SK-N-SH (cell line): ENCODE measurements at regions not wholly inside any gene's neighbourhood (a gene's known extent, or its start where the extent isn't known, plus 50 kb on each side); places are given as distances from the start of the nearest gene placed in this dataset.

Experiments used
- CTCF ChIA-PET: fragments of 300-600, 350-600 bp; formaldehyde crosslinking; extraction: SDS; loops from one replicate; lab custom pipeline; 2021; lab: Yijun Ruan, JAX
- POLR2A ChIA-PET: fragments of 350-600 bp; sonication (Branson Sonifier 250); formaldehyde crosslinking; extraction: SDS; loops from one replicate; lab custom pipeline; 2020; ENCODE audit warnings: antibody characterized with exemption, inconsistent platforms; lab: Yijun Ruan, JAX
- DNase-seq: peaks from one replicate; pipeline ENCODE4 v3.0.0; 2012
- H2AFZ ChIP-seq: fragments of 200-600 bp; sonication (generic); 2 replicates; pipeline ENCODE4 v1.8.1; 2016; ENCODE audit warnings: antibody characterized with exemption, mild to moderate bottlenecking, low read depth
- H3F3A ChIP-seq: fragments of 200-600 bp; sonication (generic); replicated peaks from 2 replicates; pipeline ENCODE3; 2016; ENCODE audit warnings: antibody characterized with exemption, mild to moderate bottlenecking; ENCODE audit not compliant: insufficient read depth
- H3K27ac ChIP-seq, 2 experiments: fragments of 200-500 bp in 1 of 2; fragments of 200-600 bp in 1 of 2; sonication (Bioruptor generic) in 1 of 2; sonication (generic), shearing (Covaris generic) in 1 of 2; 2 replicates each; pipeline versions ENCODE4 v1.5.1 to v1.6.1; 2014 to 2016; ENCODE audit warnings: low read depth in 2 of 2, inconsistent platforms in 1 of 2, low read length in 1 of 2, mild to moderate bottlenecking in 1 of 2, mixed read lengths in 1 of 2
- H3K27me3 ChIP-seq: fragments of 200-600 bp; sonication (generic), shearing (Covaris generic); 2 replicates; pipeline ENCODE4 v1.6.1; 2016; ENCODE audit warnings: mixed run types; ENCODE audit not compliant: insufficient read depth
- H3K36me3 ChIP-seq, 2 experiments: fragments of 200-500 bp in 1 of 2; fragments of 200-600 bp in 1 of 2; sonication (Bioruptor generic) in 1 of 2; sonication (generic) in 1 of 2; replicated peaks in 1 of 2; 2 replicates each; pipeline versions ENCODE3 to v1.5.1; 2014 to 2016; ENCODE audit warnings: low read length in 1 of 2, mild to moderate bottlenecking in 1 of 2; ENCODE audit not compliant: insufficient read depth in 2 of 2, control insufficient read depth in 1 of 2
- H3K4me1 ChIP-seq, 2 experiments: fragments of 200-500 bp in 1 of 2; fragments of 200-600 bp in 1 of 2; sonication (Bioruptor generic) in 1 of 2; sonication (generic), shearing (Covaris generic) in 1 of 2; 2 replicates each; pipeline versions ENCODE4 v1.5.1 to v1.6.1; 2014 to 2016; ENCODE audit warnings: low read depth in 1 of 2, low read length in 1 of 2, mixed run types in 1 of 2; ENCODE audit not compliant: insufficient read depth in 2 of 2, control insufficient read depth in 1 of 2
- H3K4me2 ChIP-seq: fragments of 200-600 bp; sonication (generic), shearing (Covaris generic); 2 replicates; pipeline ENCODE4 v1.6.1; 2017; ENCODE audit warnings: mixed run types
- H3K4me3 ChIP-seq, 2 experiments: fragments of 200-500 bp in 1 of 2; fragments of 200-600 bp in 1 of 2; sonication (Bioruptor generic) in 1 of 2; sonication (generic), shearing (Covaris generic) in 1 of 2; 2 replicates each; pipeline versions ENCODE4 v1.5.1 to v1.8.1; 2014 to 2016; ENCODE audit warnings: low read depth in 2 of 2, inconsistent platforms in 1 of 2, low read length in 1 of 2, mild to moderate bottlenecking in 1 of 2, mixed read lengths in 1 of 2, moderate library complexity in 1 of 2
- H3K79me2 ChIP-seq: fragments of 200-600 bp; sonication (generic); 2 replicates; pipeline ENCODE4 v1.8.1; 2017; ENCODE audit warnings: mild to moderate bottlenecking; ENCODE audit not compliant: insufficient read depth
- H3K9ac ChIP-seq: fragments of 200-600 bp; sonication (generic); 2 replicates; pipeline ENCODE4 v1.6.1; 2017; ENCODE audit warnings: mixed run types
- H3K9me2 ChIP-seq: fragments of 200-600 bp; sonication (generic); 2 replicates; pipeline ENCODE4 v1.6.1; 2017; ENCODE audit warnings: mixed run types
- H3K9me3 ChIP-seq: fragments of 200-600 bp; sonication (generic); 2 replicates; pipeline ENCODE4 v1.6.1; 2017; ENCODE audit warnings: mixed run types, mild to moderate bottlenecking, moderate library complexity
- H4K20me1 ChIP-seq: fragments of 200-600 bp; sonication (generic); 2 replicates; pipeline ENCODE4 v1.6.1; 2017; ENCODE audit warnings: mild to moderate bottlenecking, mixed run types; ENCODE audit not compliant: insufficient read depth
- ELF1 ChIP-seq: IDR thresholded peaks from 2 replicates; pipeline ENCODE4 v1.4.0; 2012
- EP300 ChIP-seq, 2 experiments: IDR thresholded peaks; 2 replicates each; pipeline versions ENCODE4 v1.4.0 to v1.6.1; 2012; ENCODE audit warnings: borderline replicate concordance in 1 of 2, low read depth in 1 of 2, low read length in 1 of 2
- EZH2phosphoT487 ChIP-seq: fragments of 200-600 bp; sonication (generic); IDR thresholded peaks from 2 replicates; pipeline ENCODE4 v1.6.1; 2017; ENCODE audit warnings: low read depth, mixed run types, mild to moderate bottlenecking, antibody characterized with exemption, moderate library complexity, borderline replicate concordance
- FOXM1 ChIP-seq: IDR thresholded peaks from 2 replicates; pipeline ENCODE4 v1.4.0; 2012; ENCODE audit warnings: low read depth, mild to moderate bottlenecking
- GABPA ChIP-seq: IDR thresholded peaks from 2 replicates; pipeline ENCODE4 v1.4.0; 2012; ENCODE audit warnings: low read depth, mild to moderate bottlenecking
- GATA2 ChIP-seq: sonication (generic); formaldehyde crosslinking; IDR thresholded peaks from 2 replicates; pipeline ENCODE4 v1.5.0; 2020; ENCODE audit warnings: mild to moderate bottlenecking, missing genetic modification reagents
- JUND ChIP-seq: IDR thresholded peaks from 2 replicates; pipeline ENCODE4 v1.4.0; 2012
- NRF1 ChIP-seq: IDR thresholded peaks from 2 replicates; pipeline ENCODE4 v1.6.1; 2012; ENCODE audit warnings: low read depth, mild to moderate bottlenecking, low read length
- PBX3 ChIP-seq: IDR thresholded peaks from 2 replicates; pipeline ENCODE4; 2012
- POLR2AphosphoS5 ChIP-seq: IDR thresholded peaks from 2 replicates; pipeline ENCODE4 v1.6.1; 2012; ENCODE audit warnings: low read depth, low read length
- RAD21 ChIP-seq: IDR thresholded peaks from 2 replicates; pipeline ENCODE4 v1.6.1; 2012; ENCODE audit warnings: mild to moderate bottlenecking, low read length
- RCOR1 ChIP-seq: fragments of 150-350 bp; IDR thresholded peaks from 2 replicates; pipeline ENCODE4 v1.6.1; 2017; ENCODE audit warnings: antibody characterized with exemption, low read length
- RFX5 ChIP-seq: IDR thresholded peaks from 2 replicates; pipeline ENCODE4 v1.6.1; 2012; ENCODE audit warnings: mild to moderate bottlenecking, improper control_type of control experiment, low read length
- RXRA ChIP-seq: IDR thresholded peaks from 2 replicates; pipeline ENCODE4 v1.4.0; 2012; ENCODE audit warnings: low read depth, mild to moderate bottlenecking, borderline replicate concordance
- SIN3A ChIP-seq: IDR thresholded peaks from 2 replicates; pipeline ENCODE4 v1.6.1; 2012; ENCODE audit warnings: low read depth, mild to moderate bottlenecking, low read length, moderate library complexity, borderline replicate concordance
- SMC3 ChIP-seq: IDR thresholded peaks from 2 replicates; pipeline ENCODE4 v1.6.1; 2012; ENCODE audit warnings: low read depth, low read length, improper control_type of control experiment
- TAF1 ChIP-seq: IDR thresholded peaks from 2 replicates; pipeline ENCODE4 v1.6.1; 2012; ENCODE audit warnings: low read depth, mild to moderate bottlenecking, low read length, moderate library complexity, borderline replicate concordance
- TCF12 ChIP-seq: IDR thresholded peaks from 2 replicates; pipeline ENCODE4 v1.4.0; 2012
- USF1 ChIP-seq: IDR thresholded peaks from 2 replicates; pipeline ENCODE4 v1.4.0; 2012; ENCODE audit warnings: low read depth, borderline replicate concordance
- USF2 ChIP-seq: fragments of 150-350 bp; IDR thresholded peaks from 2 replicates; pipeline ENCODE4 v1.6.1; 2017; ENCODE audit warnings: antibody characterized with exemption, low read length, low read depth, borderline replicate concordance
- WGBS: methylation state at CpG from one replicate; pipeline ENCODE4 v1.1.6; 2017; ENCODE audit warnings: low lambda C conversion rate; 5-methylcytosine and 5-hydroxymethylcytosine counted together
- TF ChIP-seq, protein P1 (sequence below): IDR thresholded peaks from 2 replicates; pipeline ENCODE4 v1.4.0; 2012; ENCODE audit warnings: low read depth, borderline replicate concordance

- 51% methylated on average over 3 of the region's 3 CpGs for WGBS
- TF ChIP-seq TAF1 (no peak), ELF1 (no peak), EP300 (IDR thresholded peaks at IDR 0.05; ENCODE audit: borderline replicate concordance in 1 of 2, low read depth in 1 of 2, low read length in 1 of 2) (no peak), PBX3 (no peak), JUND (no peak), GABPA (no peak), SIN3A (no peak), RAD21 (no peak), NRF1 (no peak), RXRA (no peak), TCF12 (no peak), POLR2AphosphoS5 (no peak), EZH2phosphoT487 (no peak), SMC3 (no peak), USF2 (no peak), RFX5 (no peak)
Observed at GRCh38 chr1:83098131-83098530, 900.8 kb downstream of the TTLL7 start.

DNA sequence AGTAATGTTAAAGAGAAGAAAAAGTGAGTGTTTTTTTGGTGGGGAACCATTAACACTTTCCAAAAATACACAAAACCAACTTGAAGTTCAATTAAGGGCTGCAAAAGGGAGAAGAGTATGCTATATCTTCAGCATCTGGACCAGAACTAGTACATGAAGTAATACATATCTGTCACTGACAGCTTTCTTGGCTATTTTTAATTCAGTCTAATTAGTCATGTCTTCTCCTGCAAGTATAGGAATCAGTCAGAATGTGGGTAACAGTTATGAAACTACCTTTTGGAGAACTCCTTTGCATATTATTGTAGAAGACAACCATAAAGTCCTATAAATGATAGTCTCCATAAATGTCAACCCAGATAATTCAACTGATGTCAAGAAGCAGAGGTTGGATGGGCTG, 901.2 kb downstream of the TTLL7 start:
- ChIA-PET POLR2A (no interaction called here), CTCF (no interaction called here)

More at GRCh38 chr1:83098131-83098530, 900.8 kb downstream of the TTLL7 start:
- Histone ChIP-seq H4K20me1 (no peaks in the 10 kb centered on the region), H3K4me1 (no peaks in the 10 kb centered on the region), H3K4me2 (no peak overlapping the region), H2AFZ (no peak overlapping the region), H3K9me3 (no peaks in the 10 kb centered on the region), H3K9me2 (no peaks in the 10 kb centered on the region), H3K9ac (no peak overlapping the region), H3K27ac (no peak overlapping the region), H3F3A (no peaks in the 10 kb centered on the region), H3K36me3 (no peaks in the 10 kb centered on the region), H3K27me3 (no peaks in the 10 kb centered on the region), H3K4me3 (no peak overlapping the region), H3K79me2 (no peaks in the 10 kb centered on the region)
- no peak for DNase-seq
- CTCF ChIA-PET: no interaction called here
- POLR2A ChIA-PET: no interaction called here

More for the DNA sequence above, 901.2 kb downstream of the TTLL7 start:
- Histone ChIP-seq H3K9ac (no peak overlapping the region), H3K36me3 (no peaks in the 10 kb centered on the region), H3K9me2 (no peaks in the 10 kb centered on the region), H3K79me2 (no peaks in the 10 kb centered on the region), H2AFZ (no peak overlapping the region), H3K4me1 (no peaks in the 10 kb centered on the region), H3K27ac (no peak overlapping the region; a peak in 1 of 4 replicates), H3K9me3 (no peaks in the 10 kb centered on the region), H3K27me3 (no peaks in the 10 kb centered on the region), H3F3A (no peaks in the 10 kb centered on the region), H4K20me1 (no peaks in the 10 kb centered on the region), H3K4me2 (no peak overlapping the region), H3K4me3 (no peak overlapping the region)
- TF ChIP-seq USF2: no peak
- TF ChIP-seq, protein P1, sequence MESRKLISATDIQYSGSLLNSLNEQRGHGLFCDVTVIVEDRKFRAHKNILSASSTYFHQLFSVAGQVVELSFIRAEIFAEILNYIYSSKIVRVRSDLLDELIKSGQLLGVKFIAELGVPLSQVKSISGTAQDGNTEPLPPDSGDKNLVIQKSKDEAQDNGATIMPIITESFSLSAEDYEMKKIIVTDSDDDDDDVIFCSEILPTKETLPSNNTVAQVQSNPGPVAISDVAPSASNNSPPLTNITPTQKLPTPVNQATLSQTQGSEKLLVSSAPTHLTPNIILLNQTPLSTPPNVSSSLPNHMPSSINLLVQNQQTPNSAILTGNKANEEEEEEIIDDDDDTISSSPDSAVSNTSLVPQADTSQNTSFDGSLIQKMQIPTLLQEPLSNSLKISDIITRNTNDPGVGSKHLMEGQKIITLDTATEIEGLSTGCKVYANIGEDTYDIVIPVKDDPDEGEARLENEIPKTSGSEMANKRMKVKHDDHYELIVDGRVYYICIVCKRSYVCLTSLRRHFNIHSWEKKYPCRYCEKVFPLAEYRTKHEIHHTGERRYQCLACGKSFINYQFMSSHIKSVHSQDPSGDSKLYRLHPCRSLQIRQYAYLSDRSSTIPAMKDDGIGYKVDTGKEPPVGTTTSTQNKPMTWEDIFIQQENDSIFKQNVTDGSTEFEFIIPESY: no peak
- no peak for TF ChIP-seq EP300 (IDR thresholded peaks at IDR 0.05; ENCODE audit: borderline replicate concordance in 1 of 2, low read depth in 1 of 2, low read length in 1 of 2)
- no peak for TF ChIP-seq RCOR1
- no peak for TF ChIP-seq RAD21
- no peak for TF ChIP-seq SIN3A
- TF ChIP-seq TCF12: no peak
- no peak for TF ChIP-seq NRF1
- TF ChIP-seq ELF1: no peak
- TF ChIP-seq FOXM1: no peak
- TF ChIP-seq USF1: no peak
- no peak for TF ChIP-seq GATA2 (CRISPR knock-in tag)
- DNase-seq: no peak
